CD8-positive, alpha-beta memory T cell (primary cell): ENCODE measurements at regions not wholly inside any gene's neighbourhood (a gene's known extent, or its start where the extent isn't known, plus 50 kb on each side); places are given as distances from the start of the nearest gene placed in this dataset.

Source experiments
- CTCF ChIA-PET: fragments of 350-600 bp; sonication (Branson Sonifier 250); formaldehyde crosslinking; loops from one replicate; lab custom pipeline; 2021; ENCODE audit warnings: antibody characterized with exemption; lab: Charles Lee
- POLR2A ChIA-PET: fragments of 350-600 bp; sonication (Branson Sonifier 250); formaldehyde crosslinking; loops from one replicate; lab custom pipeline; 2021; ENCODE audit warnings: antibody characterized with exemption; lab: Charles Lee
- DNase-seq, 5 donors: peaks; one replicate each; pipeline versions ENCODE4 v3.0.0 to v3.0.0-alpha.2; 2020 to 2022; ENCODE audit warnings: mixed read lengths in 1 of 5
- H3K27ac ChIP-seq: one replicate; pipeline ENCODE4 v1.7.0; 2013; ENCODE audit warnings: low read depth, mild to moderate bottlenecking, low read length, moderate library complexity
- H3K27me3 ChIP-seq: 2 replicates; pipeline ENCODE4 v1.7.0; 2013; ENCODE audit warnings: low read length, mild to moderate bottlenecking; ENCODE audit not compliant: insufficient read depth, poor library complexity, severe bottlenecking
- H3K36me3 ChIP-seq: 2 replicates; pipeline ENCODE4 v1.7.0; 2013; ENCODE audit warnings: mild to moderate bottlenecking, low read length, moderate library complexity; ENCODE audit not compliant: insufficient read depth
- H3K4me1 ChIP-seq: 2 replicates; pipeline ENCODE4 v1.7.0; 2013; ENCODE audit warnings: mild to moderate bottlenecking, low read length, moderate library complexity; ENCODE audit not compliant: insufficient read depth
- H3K4me3 ChIP-seq: 2 replicates; pipeline ENCODE4 v1.7.0; 2013; ENCODE audit warnings: mild to moderate bottlenecking, low read length
- H3K9me3 ChIP-seq: 2 replicates; pipeline ENCODE4 v1.7.0; 2013; ENCODE audit warnings: mild to moderate bottlenecking, low read length
- H3K27ac Mint-ChIP-seq, 8 donors: one replicate each; pipeline ENCODE4 v1.8.0; 2020 to 2021; ENCODE audit warnings: mixed read lengths in 8 of 8, mild to moderate bottlenecking in 6 of 8, inconsistent platforms in 3 of 8, moderate library complexity in 3 of 8
- H3K27me3 Mint-ChIP-seq, 2 donors: one replicate each; pipeline ENCODE4 v1.8.0; 2020 to 2021; ENCODE audit warnings: mixed read lengths in 2 of 2, mild to moderate bottlenecking in 1 of 2, moderate library complexity in 1 of 2
- H3K36me3 Mint-ChIP-seq, 3 donors: one replicate each; pipeline ENCODE4 v1.8.0; 2020 to 2021; ENCODE audit warnings: mixed read lengths in 3 of 3, inconsistent platforms in 1 of 3, mild to moderate bottlenecking in 1 of 3
- H3K4me1 Mint-ChIP-seq, 3 donors: one replicate each; pipeline ENCODE4 v1.8.0; 2020 to 2021; ENCODE audit warnings: mixed read lengths in 3 of 3, inconsistent platforms in 1 of 3, mild to moderate bottlenecking in 1 of 3
- H3K4me3 Mint-ChIP-seq, 7 donors: one replicate each; pipeline ENCODE4 v1.8.0; 2020 to 2021; ENCODE audit warnings: mixed read lengths in 7 of 7, mild to moderate bottlenecking in 6 of 7, moderate library complexity in 4 of 7, inconsistent platforms in 2 of 7
- H3K9me3 Mint-ChIP-seq, 5 donors: one replicate each; pipeline ENCODE4 v1.8.0; 2020 to 2022; ENCODE audit warnings: mixed read lengths in 5 of 5, mild to moderate bottlenecking in 3 of 5, moderate library complexity in 2 of 5, inconsistent platforms in 1 of 5

DNA sequence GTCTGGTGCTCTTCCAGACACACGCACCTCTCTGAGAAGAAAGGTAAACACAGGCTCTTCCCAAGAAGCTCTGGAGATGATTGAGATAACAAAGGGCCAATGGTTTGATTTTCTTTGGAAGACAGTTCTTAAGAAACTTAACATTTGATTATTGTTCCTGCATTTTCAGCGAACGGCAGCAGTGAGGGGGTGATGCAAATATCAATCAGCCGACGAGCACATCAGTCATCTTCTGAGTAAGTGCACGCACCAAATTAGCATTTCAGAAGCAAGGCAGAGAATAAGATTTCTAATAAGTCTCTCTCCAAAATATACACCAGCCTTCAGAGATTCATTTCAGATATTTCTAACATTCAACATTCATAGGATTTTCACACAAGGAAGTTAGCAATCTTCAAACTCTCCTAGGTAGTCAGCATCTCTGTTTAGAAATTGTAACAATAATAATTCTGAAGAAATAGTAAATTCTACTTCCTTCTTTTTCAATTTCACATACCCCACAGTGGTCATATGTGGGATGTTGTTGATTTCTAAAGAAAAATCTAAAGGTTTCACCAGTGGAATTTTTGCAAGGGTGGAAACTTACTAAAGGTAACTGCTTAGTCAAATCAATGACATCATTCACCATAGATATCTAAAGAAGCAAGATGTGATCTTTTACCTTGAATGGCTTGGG, 250.3 kb downstream of the SEC61B start:
- Mint-ChIP-seq H3K36me3 (no peaks in the 10 kb centered on the region), H3K9me3 (peaks cover 0 to 4% (median 0%) of the 10 kb centered on the region in 5 donors), H3K27ac (no peak overlapping the region), H3K4me3 (no peak overlapping the region), H3K4me1 (no peaks in the 10 kb centered on the region), H3K27me3 (peaks cover 3 to 35% of the 10 kb centered on the region in 2 donors)
- Histone ChIP-seq H3K27me3 (no peaks in the 10 kb centered on the region), H3K27ac (no peak overlapping the region), H3K4me1 (no peaks in the 10 kb centered on the region), H3K4me3 (no peak overlapping the region), H3K36me3 (no peaks in the 10 kb centered on the region), H3K9me3 (no peaks in the 10 kb centered on the region)
- POLR2A ChIA-PET = no interaction called here
- DNase-seq = no peak
- CTCF ChIA-PET = no interaction called here

DNA sequence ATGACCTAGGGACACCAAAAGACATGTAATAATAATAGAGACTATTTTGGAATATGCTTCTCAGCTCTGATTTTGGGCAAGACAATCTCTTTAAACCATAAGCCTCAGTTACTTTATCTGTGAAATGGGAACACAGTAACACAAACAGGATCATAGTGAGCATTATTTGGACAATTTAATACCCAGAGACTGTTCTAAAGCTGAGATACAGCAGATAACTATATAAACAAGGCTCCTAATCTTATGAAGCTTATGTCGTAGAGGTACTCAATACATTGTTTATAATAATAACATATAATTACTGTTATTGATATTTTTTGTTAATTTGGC, 250.8 kb downstream of the SEC61B start:
- Mint-ChIP-seq H3K9me3 (peaks cover 0 to 4% (median 0%) of the 10 kb centered on the region in 5 donors), H3K4me3 (no peak overlapping the region), H3K4me1 (no peaks in the 10 kb centered on the region), H3K36me3 (no peaks in the 10 kb centered on the region), H3K27ac (no peak overlapping the region), H3K27me3 (peaks cover 2 to 35% of the 10 kb centered on the region in 2 donors)
- H3K27me3 ChIP-seq = no peaks in the 10 kb centered on the region
- H3K4me3 ChIP-seq = no peak overlapping the region
- H3K36me3 ChIP-seq = no peaks in the 10 kb centered on the region
- no peak for DNase-seq
- ChIA-PET POLR2A (no interaction called here), CTCF (no interaction called here)
- H3K4me1 ChIP-seq = no peaks in the 10 kb centered on the region
- H3K9me3 ChIP-seq = no peaks in the 10 kb centered on the region
- H3K27ac ChIP-seq = no peak overlapping the region

DNA sequence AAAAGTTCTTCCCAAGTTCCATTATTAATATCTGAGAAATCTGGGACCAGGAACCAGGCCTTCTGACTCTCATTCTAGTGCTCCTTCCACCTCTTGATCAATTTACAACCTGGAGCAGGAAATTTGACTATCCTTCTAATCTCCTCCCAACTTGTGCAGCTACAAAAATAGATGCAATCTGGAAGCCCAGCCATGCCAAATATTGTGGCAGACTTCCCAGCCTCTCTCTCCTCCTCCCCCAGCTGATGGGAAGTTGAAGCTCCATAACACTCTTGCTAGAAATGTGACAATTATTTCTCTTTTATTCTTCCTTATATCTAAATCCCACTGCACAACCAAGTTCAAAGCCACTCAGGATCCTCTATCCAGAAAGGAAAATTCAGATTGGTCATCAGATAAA, 252.1 kb downstream of the SEC61B start:
- H3K4me3 ChIP-seq = no peak overlapping the region
- Mint-ChIP-seq H3K4me3 (no peak overlapping the region), H3K27ac (no peak overlapping the region), H3K36me3 (no peaks in the 10 kb centered on the region), H3K27me3 (peaks cover 0 to 27% of the 10 kb centered on the region in 2 donors), H3K9me3 (peaks cover 0 to under 1% (median 0%) of the 10 kb centered on the region in 5 donors), H3K4me1 (no peaks in the 10 kb centered on the region)
- ChIA-PET CTCF (no interaction called here), POLR2A (no interaction called here)
- no peak overlapping the region for H3K27ac ChIP-seq
- H3K4me1 ChIP-seq = no peaks in the 10 kb centered on the region
- H3K9me3 ChIP-seq = no peaks in the 10 kb centered on the region
- H3K27me3 ChIP-seq = no peaks in the 10 kb centered on the region
- no peaks in the 10 kb centered on the region for H3K36me3 ChIP-seq
- no peak for DNase-seq

DNA sequence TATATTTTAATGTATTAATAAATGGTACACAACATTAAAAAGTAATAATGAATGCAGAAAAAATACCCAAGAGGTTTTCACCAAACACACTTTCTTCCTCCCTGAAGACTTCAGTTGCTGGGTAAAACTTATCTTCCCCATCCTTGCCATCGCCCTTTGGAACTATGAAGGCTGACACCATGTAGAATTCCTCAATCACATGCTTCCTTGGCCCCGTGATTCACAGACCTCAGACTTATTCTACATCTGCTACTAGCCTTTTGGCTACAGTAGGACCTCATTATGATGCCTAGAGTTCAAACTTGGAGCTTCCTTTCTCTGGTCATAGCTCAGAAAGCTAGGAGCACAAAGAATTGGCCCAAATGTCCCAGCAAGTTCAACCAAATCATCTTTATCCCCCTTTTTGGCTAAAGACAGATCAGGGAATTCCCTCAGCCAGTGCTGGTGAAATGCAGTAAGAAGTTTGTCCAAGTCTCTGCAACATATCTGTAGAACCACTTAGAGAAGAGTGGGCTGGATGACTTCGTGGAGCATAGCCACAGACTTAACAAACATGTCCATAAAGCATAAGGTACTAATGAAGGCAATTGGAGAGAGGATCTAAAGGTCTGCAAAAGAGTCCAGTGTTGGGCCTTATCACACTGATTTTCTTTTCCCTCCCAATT, 253.5 kb downstream of the SEC61B start:
- H3K4me3 Mint-ChIP-seq = no peak overlapping the region
- no peaks in the 10 kb centered on the region for H3K4me1 Mint-ChIP-seq

DNA sequence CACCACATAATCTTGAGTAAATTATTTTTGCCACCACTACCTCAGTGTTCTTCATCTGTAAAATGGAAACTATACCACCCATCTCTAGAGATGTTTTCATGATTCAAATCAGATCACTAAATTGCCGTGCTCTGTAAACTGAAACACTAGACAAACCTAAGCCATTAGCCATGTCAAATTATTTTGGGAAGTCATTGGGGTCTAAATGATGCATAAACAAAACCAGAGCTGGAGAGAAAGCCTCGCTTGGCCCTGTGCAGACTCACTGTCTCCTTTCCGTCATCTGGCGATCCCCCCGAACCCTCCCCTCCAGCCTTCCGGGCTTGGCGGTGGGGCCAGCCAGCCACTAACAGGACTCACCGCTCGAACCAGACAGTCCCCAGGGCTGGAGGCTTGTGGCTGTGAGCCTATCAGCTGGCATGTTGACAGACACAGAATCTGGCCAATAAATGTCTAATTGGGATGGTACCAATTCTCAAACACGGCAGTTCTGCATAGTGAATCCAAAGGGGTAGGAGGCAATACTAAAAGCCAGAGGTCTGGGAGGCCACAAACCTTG, 256.5 kb downstream of the SEC61B start:
- ChIA-PET CTCF (interaction anchor here (1.0 to 1.1 kb wide), 2 partner anchors 9 to 13 kb away, joined by 3 to 4 read pairs; no protein-coding TSS in a partner anchor), POLR2A (no interaction called here)
- Mint-ChIP-seq H3K9me3 (no peaks in the 10 kb centered on the region), H3K27ac (no peak overlapping the region), H3K4me3 (no peak overlapping the region), H3K27me3 (peaks cover 2 to 17% of the 10 kb centered on the region in 2 donors), H3K4me1 (no peaks in the 10 kb centered on the region), H3K36me3 (no peaks in the 10 kb centered on the region)
- Histone ChIP-seq H3K4me1 (no peaks in the 10 kb centered on the region), H3K4me3 (no peak overlapping the region), H3K27ac (no peak overlapping the region), H3K9me3 (no peaks in the 10 kb centered on the region), H3K36me3 (no peaks in the 10 kb centered on the region), H3K27me3 (no peaks in the 10 kb centered on the region)
- no peak for DNase-seq

More for the DNA sequence above, 253.5 kb downstream of the SEC61B start:
- H3K27me3 Mint-ChIP-seq = peaks cover 0 to 25% of the 10 kb centered on the region in 2 donors
- no peaks in the 10 kb centered on the region for H3K9me3 ChIP-seq
- no peaks in the 10 kb centered on the region for H3K36me3 Mint-ChIP-seq
- no peaks in the 10 kb centered on the region for H3K4me1 ChIP-seq
- no peaks in the 10 kb centered on the region for H3K36me3 ChIP-seq
- H3K27ac ChIP-seq = no peak overlapping the region
- CTCF ChIA-PET = no interaction called here
- H3K27me3 ChIP-seq = no peaks in the 10 kb centered on the region
- POLR2A ChIA-PET = no interaction called here
- no peaks in the 10 kb centered on the region for H3K9me3 Mint-ChIP-seq
- no peak overlapping the region for H3K4me3 ChIP-seq
- H3K27ac Mint-ChIP-seq = no peak overlapping the region
- no peak for DNase-seq

DNA sequence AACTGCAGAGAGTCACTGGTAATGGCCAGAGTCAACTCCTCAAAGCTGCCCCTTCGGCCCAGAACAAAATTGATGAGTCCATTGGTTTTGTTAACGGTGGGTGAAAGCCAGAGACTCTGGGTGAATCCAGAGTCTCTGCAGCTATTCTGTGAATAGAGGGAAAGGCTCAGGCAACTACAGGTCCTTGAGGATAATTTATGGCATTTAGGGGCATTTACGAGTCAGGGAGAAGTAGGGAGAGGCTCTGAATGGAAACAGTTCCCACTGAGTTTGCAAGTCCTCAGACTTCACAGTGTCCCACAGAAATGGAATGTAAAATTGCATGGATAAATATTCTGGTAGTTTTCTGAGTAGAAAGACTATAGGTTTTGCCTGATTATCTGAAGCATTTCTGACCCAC, 257.8 kb downstream of the SEC61B start:
- ChIA-PET CTCF (no interaction called here), POLR2A (no interaction called here)
- Mint-ChIP-seq H3K27me3 (peaks cover 2 to 18% of the 10 kb centered on the region in 2 donors), H3K4me3 (no peak overlapping the region), H3K4me1 (no peaks in the 10 kb centered on the region), H3K9me3 (no peaks in the 10 kb centered on the region), H3K36me3 (no peaks in the 10 kb centered on the region), H3K27ac (no peak overlapping the region)
- Histone ChIP-seq H3K4me1 (no peaks in the 10 kb centered on the region), H3K27me3 (no peaks in the 10 kb centered on the region), H3K9me3 (no peaks in the 10 kb centered on the region), H3K27ac (no peak overlapping the region), H3K4me3 (no peak overlapping the region), H3K36me3 (no peaks in the 10 kb centered on the region)
- DNase-seq = no peak

DNA sequence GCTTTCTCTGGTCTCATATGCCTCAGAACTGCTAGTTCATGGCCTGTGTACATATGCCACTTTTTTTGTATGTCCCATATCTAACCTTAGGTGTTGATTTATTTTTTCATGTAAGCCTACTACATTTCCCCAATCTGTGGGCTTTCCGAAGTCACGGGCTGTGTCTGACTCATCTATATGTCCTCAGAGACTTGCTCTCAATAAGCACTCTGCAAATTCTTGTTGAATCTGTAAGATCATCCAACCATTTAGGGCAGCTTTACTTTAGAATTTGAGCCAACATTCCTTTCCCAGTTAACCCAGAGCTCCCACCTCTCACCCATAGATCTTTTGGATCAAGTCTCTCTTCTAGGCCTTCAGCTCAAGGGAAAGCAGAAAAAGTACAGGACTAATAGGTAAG, 263.4 kb downstream of the SEC61B start:
- H3K27ac Mint-ChIP-seq = no peak overlapping the region
- DNase-seq = no peak
- no peak overlapping the region for H3K4me3 Mint-ChIP-seq
- no peaks in the 10 kb centered on the region for H3K4me1 Mint-ChIP-seq
- no peaks in the 10 kb centered on the region for H3K27me3 ChIP-seq
- no peaks in the 10 kb centered on the region for H3K9me3 Mint-ChIP-seq
- no peaks in the 10 kb centered on the region for H3K36me3 Mint-ChIP-seq
- POLR2A ChIA-PET = no interaction called here
- H3K27ac ChIP-seq = no peak overlapping the region
- peaks cover 7 to 47% of the 10 kb centered on the region in 2 donors for H3K27me3 Mint-ChIP-seq
- H3K4me1 ChIP-seq = no peaks in the 10 kb centered on the region
- no peaks in the 10 kb centered on the region for H3K36me3 ChIP-seq
- H3K9me3 ChIP-seq = no peaks in the 10 kb centered on the region
- H3K4me3 ChIP-seq = no peak overlapping the region
- CTCF ChIA-PET = no interaction called here

DNA sequence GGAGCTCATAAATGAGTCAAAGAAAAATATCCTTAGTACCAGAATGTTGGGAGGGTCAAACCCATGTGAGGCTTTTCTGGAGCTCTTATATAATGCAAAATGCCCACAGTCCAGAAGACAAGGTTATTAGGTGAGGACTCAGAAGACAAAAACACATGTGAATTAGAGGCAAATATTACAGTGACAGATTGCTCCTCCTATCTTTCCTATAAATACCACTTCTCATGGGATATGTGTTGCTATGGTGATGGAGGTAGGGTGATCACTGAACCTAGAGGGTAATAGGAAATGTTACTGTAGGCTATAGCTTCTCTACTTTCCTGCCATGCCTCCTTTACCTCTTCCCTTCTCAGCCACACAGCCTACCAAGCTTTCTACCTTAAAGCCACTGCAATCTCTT, 264.6 kb downstream of the SEC61B start:
- H3K4me3 Mint-ChIP-seq = no peak overlapping the region
- H3K27ac Mint-ChIP-seq = no peak overlapping the region
- peaks cover 5 to 53% of the 10 kb centered on the region in 2 donors for H3K27me3 Mint-ChIP-seq
- POLR2A ChIA-PET = no interaction called here
- no peaks in the 10 kb centered on the region for H3K9me3 Mint-ChIP-seq
- H3K27ac ChIP-seq = no peak overlapping the region
- no peaks in the 10 kb centered on the region for H3K36me3 ChIP-seq
- no peak for DNase-seq
- H3K9me3 ChIP-seq = no peaks in the 10 kb centered on the region
- H3K36me3 Mint-ChIP-seq = no peaks in the 10 kb centered on the region
- H3K4me1 Mint-ChIP-seq = peaks cover 0 to 1% (median under 1%) of the 10 kb centered on the region in 3 donors
- no peaks in the 10 kb centered on the region for H3K27me3 ChIP-seq
- CTCF ChIA-PET = no interaction called here
- no peak overlapping the region for H3K4me3 ChIP-seq
- H3K4me1 ChIP-seq = no peaks in the 10 kb centered on the region
